HepG2 (cell line): ENCODE measurements at regions not wholly inside any gene's neighbourhood (a gene's known extent, or its start where the extent isn't known, plus 50 kb on each side); places are given as distances from the start of the nearest gene placed in this dataset.

Experiments used
- AGO1 ChIP-seq: fragments of 200-400 bp; formaldehyde crosslinking; IDR thresholded peaks from 2 replicates; pipeline ENCODE4 v1.6.1; 2017; ENCODE audit warnings: mild to moderate bottlenecking, low read depth, low read length, moderate library complexity; ENCODE audit not compliant: poor library complexity, severe bottlenecking
- FIP1L1 ChIP-seq: fragments of 200-400 bp; formaldehyde crosslinking; IDR thresholded peaks from 2 replicates; pipeline ENCODE4 v1.6.1; 2018; ENCODE audit warnings: low read depth, mild to moderate bottlenecking, low read length, moderate library complexity, borderline replicate concordance; ENCODE audit not compliant: insufficient read depth
- HNRNPUL1 ChIP-seq: fragments of 200-400 bp; formaldehyde crosslinking; IDR thresholded peaks from 2 replicates; pipeline ENCODE4 v1.6.1; 2017; ENCODE audit warnings: low read depth, mild to moderate bottlenecking, low read length, moderate library complexity
- KMT2A ChIP-seq: sonication (generic); formaldehyde crosslinking; IDR thresholded peaks from 2 replicates; pipeline ENCODE4 v1.4.0; 2020; ENCODE audit warnings: missing genetic modification reagents
- MIXL1 ChIP-seq: IDR thresholded peaks from 2 replicates; pipeline ENCODE4 v1.6.1; 2016
- PHF20 ChIP-seq: sonication (generic); formaldehyde crosslinking; IDR thresholded peaks from 2 replicates; pipeline ENCODE4 v1.5.0; 2020; ENCODE audit warnings: mild to moderate bottlenecking, missing genetic modification reagents
- PPARG ChIP-seq: conservative IDR thresholded peaks from 2 replicates; pipeline ENCODE4 v1.6.1; 2016; ENCODE audit warnings: missing biosample characterization, missing genetic modification reagents
- RAD21 ChIP-seq: fragments of 450-650 bp; formaldehyde crosslinking; IDR thresholded peaks from 2 replicates; pipeline ENCODE4 v1.5.0; 2020; ENCODE audit warnings: mild to moderate bottlenecking
- SMC3 ChIP-seq: IDR thresholded peaks from 2 replicates; pipeline ENCODE4 v1.6.1; 2011; ENCODE audit warnings: low read length, improper control_type of control experiment
- SPEN ChIP-seq: sonication (generic); formaldehyde crosslinking; IDR thresholded peaks from 2 replicates; pipeline ENCODE4 v1.5.1; 2020; ENCODE audit warnings: low read depth, mild to moderate bottlenecking, missing genetic modification reagents
- STAG1 ChIP-seq: sonication (generic); formaldehyde crosslinking; IDR thresholded peaks from 2 replicates; pipeline ENCODE4 v1.4.0; 2020; ENCODE audit warnings: missing genetic modification reagents
- ZBTB3 ChIP-seq: sonication (generic); formaldehyde crosslinking; IDR thresholded peaks from 2 replicates; pipeline ENCODE4 v1.4.0; 2020; ENCODE audit warnings: low read depth, mild to moderate bottlenecking, moderate library complexity, missing genetic modification reagents, borderline replicate concordance
- ZNF343 ChIP-seq: sonication (generic); formaldehyde crosslinking; IDR thresholded peaks from 2 replicates; pipeline ENCODE4 v1.4.0; 2020; ENCODE audit warnings: mild to moderate bottlenecking, missing genetic modification reagents
- ZNF383 ChIP-seq: sonication (generic); formaldehyde crosslinking; IDR thresholded peaks from 2 replicates; pipeline ENCODE4 v1.4.0; 2020; ENCODE audit warnings: missing genetic modification reagents, mild to moderate bottlenecking, borderline replicate concordance
- TF ChIP-seq, protein P1 (sequence below): sonication (generic); formaldehyde crosslinking; IDR thresholded peaks from 2 replicates; pipeline ENCODE4 v1.5.0; 2020; ENCODE audit warnings: mild to moderate bottlenecking, missing genetic modification reagents, moderate library complexity
- TF ChIP-seq, protein P2 (sequence below): sonication (generic); formaldehyde crosslinking; IDR thresholded peaks from 2 replicates; pipeline ENCODE4 v1.8.0; 2022; ENCODE audit warnings: mild to moderate bottlenecking, missing genetic modification reagents, borderline replicate concordance
- TF ChIP-seq, protein P3 (sequence below), 2 experiments: sonication (generic) in 1 of 2; formaldehyde crosslinking in 1 of 2; IDR thresholded peaks; 2 replicates each; pipeline versions ENCODE4 v1.4.0 to v1.6.1; 2018 to 2020; ENCODE audit warnings: missing genetic modification reagents in 2 of 2, borderline replicate concordance in 1 of 2, low read depth in 1 of 2, mild to moderate bottlenecking in 1 of 2, missing biosample characterization in 1 of 2
- TF ChIP-seq, protein P4 (sequence below): sonication (generic); formaldehyde crosslinking; IDR thresholded peaks from 2 replicates; pipeline ENCODE4 v1.5.1; 2020; ENCODE audit warnings: mild to moderate bottlenecking, moderate library complexity, missing genetic modification reagents
- TF ChIP-seq, protein P5 (sequence below): sonication (generic); formaldehyde crosslinking; IDR thresholded peaks from 2 replicates; pipeline ENCODE4 v1.5.0; 2020; ENCODE audit warnings: missing genetic modification reagents

- TF ChIP-seq SPEN (CRISPR knock-in tag) (no peak), HNRNPUL1 (no peak), SMC3 (peak; percentile 89), ZBTB3 (CRISPR knock-in tag) (no peak), AGO1 (no peak), PHF20 (CRISPR knock-in tag) (no peak), ZNF343 (CRISPR knock-in tag) (no peak), KMT2A (CRISPR knock-in tag) (no peak), STAG1 (peak; percentile 84), ZNF383 (CRISPR knock-in tag) (no peak), FIP1L1 (no peak), PPARG (CRISPR knock-in tag) (0 out of 2 replicates have a peak, but pooled peaks have one; percentile 13), MIXL1 (CRISPR knock-in tag) (0 out of 2 replicates have a peak, but pooled peaks have one; percentile 22), RAD21 (CRISPR knock-in tag) (peak; percentile 77)
- TF ChIP-seq, protein P1, sequence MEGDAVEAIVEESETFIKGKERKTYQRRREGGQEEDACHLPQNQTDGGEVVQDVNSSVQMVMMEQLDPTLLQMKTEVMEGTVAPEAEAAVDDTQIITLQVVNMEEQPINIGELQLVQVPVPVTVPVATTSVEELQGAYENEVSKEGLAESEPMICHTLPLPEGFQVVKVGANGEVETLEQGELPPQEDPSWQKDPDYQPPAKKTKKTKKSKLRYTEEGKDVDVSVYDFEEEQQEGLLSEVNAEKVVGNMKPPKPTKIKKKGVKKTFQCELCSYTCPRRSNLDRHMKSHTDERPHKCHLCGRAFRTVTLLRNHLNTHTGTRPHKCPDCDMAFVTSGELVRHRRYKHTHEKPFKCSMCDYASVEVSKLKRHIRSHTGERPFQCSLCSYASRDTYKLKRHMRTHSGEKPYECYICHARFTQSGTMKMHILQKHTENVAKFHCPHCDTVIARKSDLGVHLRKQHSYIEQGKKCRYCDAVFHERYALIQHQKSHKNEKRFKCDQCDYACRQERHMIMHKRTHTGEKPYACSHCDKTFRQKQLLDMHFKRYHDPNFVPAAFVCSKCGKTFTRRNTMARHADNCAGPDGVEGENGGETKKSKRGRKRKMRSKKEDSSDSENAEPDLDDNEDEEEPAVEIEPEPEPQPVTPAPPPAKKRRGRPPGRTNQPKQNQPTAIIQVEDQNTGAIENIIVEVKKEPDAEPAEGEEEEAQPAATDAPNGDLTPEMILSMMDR (CRISPR knock-in tag): peak; percentile 84
- TF ChIP-seq, protein P2, sequence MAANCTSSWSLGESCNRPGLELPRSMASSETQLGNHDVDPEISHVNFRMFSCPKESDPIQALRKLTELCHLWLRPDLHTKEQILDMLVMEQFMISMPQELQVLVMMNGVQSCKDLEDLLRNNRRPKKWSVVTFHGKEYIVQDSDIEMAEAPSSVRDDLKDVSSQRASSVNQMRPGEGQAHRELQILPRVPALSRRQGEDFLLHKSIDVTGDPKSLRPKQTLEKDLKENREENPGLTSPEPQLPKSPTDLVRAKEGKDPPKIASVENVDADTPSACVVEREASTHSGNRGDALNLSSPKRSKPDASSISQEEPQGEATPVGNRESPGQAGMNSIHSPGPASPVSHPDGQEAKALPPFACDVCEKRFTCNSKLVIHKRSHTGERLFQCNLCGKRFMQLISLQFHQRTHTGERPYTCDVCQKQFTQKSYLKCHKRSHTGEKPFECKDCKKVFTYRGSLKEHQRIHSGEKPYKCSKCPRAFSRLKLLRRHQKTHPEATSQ (CRISPR knock-in tag): no peak
- TF ChIP-seq, protein P3, sequence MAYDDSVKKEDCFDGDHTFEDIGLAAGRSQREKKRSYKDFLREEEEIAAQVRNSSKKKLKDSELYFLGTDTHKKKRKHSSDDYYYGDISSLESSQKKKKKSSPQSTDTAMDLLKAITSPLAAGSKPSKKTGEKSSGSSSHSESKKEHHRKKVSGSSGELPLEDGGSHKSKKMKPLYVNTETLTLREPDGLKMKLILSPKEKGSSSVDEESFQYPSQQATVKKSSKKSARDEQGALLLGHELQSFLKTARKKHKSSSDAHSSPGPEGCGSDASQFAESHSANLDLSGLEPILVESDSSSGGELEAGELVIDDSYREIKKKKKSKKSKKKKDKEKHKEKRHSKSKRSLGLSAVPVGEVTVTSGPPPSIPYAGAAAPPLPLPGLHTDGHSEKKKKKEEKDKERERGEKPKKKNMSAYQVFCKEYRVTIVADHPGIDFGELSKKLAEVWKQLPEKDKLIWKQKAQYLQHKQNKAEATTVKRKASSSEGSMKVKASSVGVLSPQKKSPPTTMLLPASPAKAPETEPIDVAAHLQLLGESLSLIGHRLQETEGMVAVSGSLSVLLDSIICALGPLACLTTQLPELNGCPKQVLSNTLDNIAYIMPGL (CRISPR knock-in tag; IDR thresholded peaks at IDR 0.05; ENCODE audit: borderline replicate concordance in 1 of 2, low read depth in 1 of 2): 0 out of 4 replicates have a peak, but pooled peaks of 1 of the 2 experiments have one; percentile 39
- TF ChIP-seq, protein P4, sequence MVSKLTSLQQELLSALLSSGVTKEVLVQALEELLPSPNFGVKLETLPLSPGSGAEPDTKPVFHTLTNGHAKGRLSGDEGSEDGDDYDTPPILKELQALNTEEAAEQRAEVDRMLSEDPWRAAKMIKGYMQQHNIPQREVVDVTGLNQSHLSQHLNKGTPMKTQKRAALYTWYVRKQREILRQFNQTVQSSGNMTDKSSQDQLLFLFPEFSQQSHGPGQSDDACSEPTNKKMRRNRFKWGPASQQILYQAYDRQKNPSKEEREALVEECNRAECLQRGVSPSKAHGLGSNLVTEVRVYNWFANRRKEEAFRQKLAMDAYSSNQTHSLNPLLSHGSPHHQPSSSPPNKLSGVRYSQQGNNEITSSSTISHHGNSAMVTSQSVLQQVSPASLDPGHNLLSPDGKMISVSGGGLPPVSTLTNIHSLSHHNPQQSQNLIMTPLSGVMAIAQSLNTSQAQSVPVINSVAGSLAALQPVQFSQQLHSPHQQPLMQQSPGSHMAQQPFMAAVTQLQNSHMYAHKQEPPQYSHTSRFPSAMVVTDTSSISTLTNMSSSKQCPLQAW (CRISPR knock-in tag): no peak
- TF ChIP-seq, protein P5, sequence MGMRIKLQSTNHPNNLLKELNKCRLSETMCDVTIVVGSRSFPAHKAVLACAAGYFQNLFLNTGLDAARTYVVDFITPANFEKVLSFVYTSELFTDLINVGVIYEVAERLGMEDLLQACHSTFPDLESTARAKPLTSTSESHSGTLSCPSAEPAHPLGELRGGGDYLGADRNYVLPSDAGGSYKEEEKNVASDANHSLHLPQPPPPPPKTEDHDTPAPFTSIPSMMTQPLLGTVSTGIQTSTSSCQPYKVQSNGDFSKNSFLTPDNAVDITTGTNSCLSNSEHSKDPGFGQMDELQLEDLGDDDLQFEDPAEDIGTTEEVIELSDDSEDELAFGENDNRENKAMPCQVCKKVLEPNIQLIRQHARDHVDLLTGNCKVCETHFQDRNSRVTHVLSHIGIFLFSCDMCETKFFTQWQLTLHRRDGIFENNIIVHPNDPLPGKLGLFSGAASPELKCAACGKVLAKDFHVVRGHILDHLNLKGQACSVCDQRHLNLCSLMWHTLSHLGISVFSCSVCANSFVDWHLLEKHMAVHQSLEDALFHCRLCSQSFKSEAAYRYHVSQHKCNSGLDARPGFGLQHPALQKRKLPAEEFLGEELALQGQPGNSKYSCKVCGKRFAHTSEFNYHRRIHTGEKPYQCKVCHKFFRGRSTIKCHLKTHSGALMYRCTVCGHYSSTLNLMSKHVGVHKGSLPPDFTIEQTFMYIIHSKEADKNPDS (CRISPR knock-in tag): no peak
Measured at GRCh38 chr9:71249729-71250317, 128.4 kb upstream of the TRPM3 start (continued).
